Renal pelvis (tissue), 1 donor: ENCODE measurements at regions not wholly inside any gene's neighbourhood (a gene's known extent, or its start where the extent isn't known, plus 50 kb on each side); places are given as distances from the start of the nearest gene placed in this dataset.
"Not testable (repeated sequence)": the region's sequence is repeated elsewhere in the genome, so short reads cannot be mapped to it uniquely, and the experiment has no call there.

Experiments used
- DNase-seq: peaks from one replicate; pipeline ENCODE4 v3.0.0-alpha.2; 2013

DNA sequence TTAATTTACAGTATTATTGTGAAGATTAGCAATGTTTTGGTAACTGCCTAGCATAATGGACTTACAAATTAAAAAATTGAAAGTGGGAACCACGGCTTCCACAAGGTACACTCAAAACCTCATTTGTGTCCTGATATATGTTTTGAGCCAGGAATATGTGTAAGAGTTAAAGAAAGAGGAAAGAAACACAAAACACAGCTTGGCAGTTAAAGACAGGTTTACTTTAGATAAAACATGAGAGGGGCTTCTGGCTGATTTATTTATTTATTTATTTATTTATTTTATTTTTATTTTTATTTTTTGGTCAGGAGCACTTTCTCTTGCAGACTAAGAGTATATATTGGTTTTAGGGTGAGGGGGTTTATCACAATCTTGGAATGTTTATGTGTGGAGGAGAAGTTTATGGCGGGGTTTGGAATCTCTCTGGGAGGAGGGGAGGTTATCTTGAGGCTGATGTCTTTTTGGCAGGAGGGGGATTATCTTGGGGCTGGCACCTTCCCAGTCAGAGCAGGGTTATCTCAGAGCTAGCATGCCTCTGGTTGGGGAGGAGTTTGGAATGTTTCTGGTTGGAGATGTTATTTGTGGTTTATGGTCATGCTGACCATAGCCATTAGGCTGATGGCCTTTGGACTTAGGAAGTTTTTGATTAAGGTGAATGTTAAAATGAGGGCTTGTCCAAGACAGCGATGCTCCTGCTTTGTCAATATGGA lies 436.7 kb downstream of the DAD1 start:
- DNase-seq, result no peak

DNA sequence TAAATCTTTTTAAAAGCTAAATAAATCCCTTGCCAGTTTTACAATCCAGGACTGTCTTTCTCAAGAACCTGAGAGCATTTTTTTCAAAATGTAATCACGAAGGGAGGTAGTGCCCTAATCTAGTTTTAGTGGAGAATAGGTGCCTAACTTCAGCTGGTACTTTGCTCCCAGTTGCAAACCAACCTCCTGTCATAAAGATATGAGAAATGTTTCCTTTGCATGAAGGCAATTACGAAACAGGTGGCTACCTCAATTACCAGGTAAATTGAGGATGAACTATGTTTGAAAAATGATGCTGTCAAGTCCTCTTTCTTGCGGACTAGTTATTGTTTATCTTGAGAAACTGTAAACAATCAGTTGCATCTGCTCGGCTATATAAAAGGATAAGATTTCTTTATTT lies 437.9 kb downstream of the DAD1 start:
- no peak for DNase-seq

DNA sequence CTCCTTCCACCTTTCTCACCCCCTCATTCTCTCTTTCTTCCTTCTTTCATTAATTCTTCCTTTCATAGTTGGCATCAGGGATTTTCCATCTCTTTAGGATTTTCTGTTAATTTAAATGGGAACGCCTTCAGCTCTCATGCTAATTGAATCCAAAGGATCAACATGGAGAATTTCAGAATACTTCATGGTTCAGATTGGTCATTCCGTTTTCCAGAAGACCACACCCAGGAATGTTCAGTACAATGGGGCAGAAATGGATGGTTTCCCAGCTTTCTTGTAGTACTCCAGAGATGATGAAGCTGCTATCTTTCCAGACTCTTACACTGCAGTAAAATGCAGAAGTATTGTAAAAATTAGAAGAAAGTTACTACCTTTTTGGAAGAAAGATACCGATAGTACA lies 440.0 kb downstream of the DAD1 start:
- DNase-seq, result no peak

DNA sequence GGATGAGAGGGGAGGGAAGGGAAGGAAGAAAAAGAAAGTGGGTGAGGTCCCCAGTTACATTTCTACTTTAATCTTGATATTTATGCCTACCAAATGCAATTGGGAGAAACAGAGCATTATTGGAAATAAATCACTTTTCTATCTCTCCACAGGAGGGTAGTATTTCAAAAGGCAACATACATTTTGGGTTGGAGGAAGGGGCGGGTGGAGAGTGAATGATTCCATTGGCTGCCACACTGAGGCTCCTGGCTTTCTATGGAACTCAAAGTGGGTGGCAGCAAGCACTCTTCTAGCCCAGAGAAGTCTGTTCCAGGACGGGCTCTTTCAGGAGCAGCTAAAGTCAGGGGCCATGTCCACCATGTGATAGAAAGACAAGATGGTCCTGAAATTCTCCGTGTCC lies 441.3 kb downstream of the DAD1 start:
- no peak for DNase-seq

DNA sequence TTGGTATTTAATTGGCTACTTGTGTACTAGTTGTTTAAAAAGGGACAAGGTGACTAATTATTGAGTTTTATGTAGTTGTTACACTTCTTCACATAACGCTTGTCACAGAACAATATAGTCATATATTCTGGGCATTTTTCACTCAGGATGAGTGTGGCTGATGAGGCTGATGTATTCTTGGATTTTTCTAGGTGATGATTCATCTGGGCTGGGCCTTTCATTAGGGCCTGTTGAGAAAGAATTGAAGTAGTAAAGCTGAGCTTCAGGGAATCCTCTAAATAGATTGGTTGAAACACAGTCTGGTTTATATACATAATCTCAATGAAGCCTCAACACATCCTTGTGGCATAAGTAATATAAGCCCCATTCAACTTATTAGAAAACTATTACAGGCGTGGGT lies 445.7 kb downstream of the DAD1 start:
- no peak for DNase-seq

DNA sequence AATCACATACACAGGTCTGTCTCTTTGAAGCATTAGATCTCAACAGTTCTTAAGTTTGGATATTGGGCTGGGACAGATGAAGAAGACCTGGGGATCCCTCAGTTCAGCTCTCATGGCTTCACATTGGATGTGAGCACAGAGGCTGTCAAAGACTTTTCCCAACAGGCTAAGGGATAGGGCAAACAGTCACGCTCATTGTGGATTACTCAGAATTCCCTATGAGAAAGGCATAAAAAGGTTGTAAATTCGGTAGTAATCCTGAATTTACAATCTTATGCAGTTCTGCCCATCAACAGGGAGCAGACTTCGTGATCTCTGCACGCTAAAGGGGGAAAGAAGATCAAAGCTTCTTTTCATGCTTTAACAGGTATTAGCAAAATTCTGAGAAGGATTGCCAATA lies 448.4 kb downstream of the DAD1 start:
- DNase-seq, result no peak

DNA sequence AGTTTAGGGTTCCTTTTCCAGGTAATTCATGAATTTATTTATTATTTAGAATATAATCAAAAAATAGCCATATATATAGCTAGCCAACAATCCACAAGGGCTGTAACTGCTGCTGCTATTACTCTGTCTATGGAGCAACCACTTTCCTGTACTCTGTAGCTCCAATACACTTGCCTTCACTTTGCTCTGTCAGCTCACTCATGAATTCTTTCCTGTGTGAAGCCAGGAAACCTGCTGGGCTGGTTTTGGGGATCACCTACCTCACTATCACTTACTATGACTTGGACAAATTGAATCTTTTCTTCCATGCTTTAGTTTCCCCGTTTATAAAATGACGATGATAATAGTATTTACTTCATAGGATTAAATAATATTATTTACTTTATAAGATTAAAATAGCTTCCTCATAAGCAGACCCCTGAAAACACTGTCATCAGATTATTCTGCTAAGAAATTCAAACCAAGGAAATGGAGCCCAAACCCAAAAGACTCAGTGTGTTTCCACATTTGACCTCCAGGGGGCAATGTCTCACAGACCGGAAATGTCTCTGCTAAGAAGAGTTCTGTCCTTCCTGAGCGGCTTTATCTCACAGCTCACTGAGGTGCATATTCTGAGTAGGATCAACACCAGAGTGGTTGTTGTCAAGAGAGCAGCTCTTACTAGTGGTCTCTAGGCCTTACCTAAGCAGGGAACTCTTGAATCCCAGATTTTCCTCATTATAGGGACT lies 457.1 kb downstream of the DAD1 start:
- DNase-seq, result no peak

DNA sequence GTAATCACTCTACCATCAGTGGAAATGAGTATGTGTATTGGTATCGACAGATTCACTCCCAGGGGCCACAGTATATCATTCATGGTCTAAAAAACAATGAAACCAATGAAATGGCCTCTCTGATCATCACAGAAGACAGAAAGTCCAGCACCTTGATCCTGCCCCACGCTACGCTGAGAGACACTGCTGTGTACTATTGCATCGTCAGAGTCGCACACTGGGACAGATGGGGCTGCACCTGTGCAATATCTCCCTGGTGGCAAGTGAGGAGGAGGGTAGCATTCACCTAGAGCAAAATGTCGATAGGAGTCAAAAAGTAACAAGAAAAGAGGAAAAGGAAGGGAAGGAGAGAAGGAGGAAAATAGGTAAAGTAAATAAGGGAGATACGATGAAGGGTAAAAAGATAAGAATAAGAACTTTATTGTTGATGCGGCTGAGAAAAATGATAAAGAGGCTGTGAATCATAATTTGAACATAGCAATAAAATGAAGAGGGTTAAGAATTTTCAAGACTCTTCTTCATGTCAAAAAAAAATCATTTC lies 450.5 kb upstream of the OR4E1 start:
- no peak for DNase-seq

DNA sequence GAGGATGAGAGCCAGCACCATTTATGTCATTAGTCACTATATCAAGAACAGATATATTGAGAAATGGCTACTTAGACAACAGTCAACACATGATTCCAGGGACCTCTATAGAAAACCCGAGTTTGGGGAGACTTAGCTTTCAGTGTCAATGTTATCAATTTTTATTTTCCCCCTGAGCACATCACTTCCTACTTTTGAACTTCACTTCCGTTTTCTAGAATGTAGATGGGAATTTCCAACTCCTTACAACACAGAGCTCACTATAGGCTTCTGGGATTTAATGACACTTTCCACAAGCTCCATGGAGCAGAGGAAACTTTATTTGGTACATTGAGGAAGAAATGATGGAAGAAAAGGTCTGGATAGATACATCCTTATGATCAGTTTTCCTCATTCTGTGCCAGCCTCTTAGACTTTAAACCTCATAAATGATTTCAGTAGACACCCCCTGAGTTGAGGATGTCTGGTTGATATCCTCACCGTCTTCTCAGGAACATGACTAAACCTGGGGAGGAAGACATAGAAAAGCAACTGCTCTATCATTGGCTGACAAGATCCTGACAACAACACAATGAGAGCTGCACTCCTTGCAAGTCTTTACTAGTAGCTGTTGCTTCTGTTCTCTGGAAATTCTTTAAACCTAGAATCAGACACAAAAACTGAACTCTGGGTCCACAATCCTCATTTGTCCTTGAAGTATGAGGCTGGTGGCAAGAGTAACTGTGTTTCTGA lies 449.4 kb upstream of the OR4E1 start:
- no peak for DNase-seq

DNA sequence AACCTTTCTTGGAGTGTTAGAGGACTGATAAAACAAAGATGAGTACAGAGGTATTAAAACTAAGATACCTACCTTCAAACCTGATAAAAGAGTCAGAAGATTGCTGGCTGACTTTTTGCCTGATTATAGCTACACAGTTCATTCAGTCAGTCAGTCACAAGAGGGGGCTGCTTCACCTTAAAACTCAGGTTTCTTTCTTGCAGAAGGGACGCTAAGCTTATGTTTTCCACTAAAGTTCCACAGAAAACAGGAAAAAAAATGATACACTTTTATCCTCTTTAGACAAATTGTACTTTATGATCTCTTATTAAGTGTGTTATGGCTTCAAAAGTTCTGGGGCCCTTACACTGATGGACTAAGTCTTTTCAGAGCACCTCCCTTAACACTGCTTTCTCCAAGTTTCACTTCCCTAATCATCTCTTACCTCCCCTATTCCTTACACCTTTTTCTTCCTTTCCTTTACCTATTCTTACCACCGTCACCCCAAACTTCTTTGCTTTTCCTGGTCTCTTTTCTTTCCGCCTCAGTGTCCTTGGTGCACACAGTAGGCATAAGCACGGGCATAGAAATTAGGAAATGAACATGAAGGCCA lies 448.7 kb upstream of the OR4E1 start:
- DNase-seq, result no peak

DNA sequence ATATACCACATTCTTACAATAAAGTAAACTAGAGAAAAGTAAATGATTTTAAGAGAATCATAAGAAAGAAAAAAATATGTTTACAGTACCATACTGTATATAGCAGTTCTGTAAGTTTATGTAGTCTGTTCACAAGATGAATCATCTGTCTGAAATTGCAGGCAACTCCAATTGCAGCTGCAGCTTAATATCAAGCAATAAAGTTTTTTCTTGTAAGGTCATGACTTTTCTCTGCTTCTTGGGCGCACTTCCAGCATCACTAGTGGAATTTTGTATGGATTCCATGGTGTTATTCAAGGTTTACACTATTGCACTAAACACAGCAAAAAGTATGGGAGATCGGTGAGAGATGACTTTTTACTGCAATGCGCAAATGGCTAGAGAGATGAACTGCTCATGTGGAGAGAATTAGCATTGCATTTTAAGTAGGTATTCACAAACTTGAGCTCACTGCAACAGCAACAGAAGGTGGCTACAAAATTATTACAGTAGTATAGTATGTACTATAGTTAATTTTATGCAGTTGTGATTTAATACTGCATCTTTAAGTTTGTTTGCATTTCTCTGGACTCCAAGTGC lies 445.4 kb upstream of the OR4E1 start:
- DNase-seq, result no peak

DNA sequence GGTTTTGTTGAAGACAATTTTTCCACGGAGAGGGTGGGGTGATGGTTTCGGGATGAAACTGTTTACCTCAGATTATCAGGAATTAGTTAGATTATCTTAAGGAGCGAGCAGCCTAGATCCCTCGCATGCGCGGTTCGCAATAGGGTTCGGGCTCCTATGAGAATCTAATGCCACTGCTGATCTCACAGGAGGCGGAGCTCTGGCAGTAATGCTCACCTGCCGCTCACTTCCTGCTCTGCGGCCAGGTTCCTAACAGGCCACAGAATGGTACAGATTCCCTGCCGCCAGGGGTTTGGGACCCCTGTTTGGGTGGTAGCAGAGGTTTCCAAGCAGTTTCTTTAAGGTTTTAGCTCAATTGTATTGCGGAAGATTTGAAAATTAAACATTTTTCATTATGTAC lies 439.8 kb upstream of the OR4E1 start:
- DNase-seq, result no peak

DNA sequence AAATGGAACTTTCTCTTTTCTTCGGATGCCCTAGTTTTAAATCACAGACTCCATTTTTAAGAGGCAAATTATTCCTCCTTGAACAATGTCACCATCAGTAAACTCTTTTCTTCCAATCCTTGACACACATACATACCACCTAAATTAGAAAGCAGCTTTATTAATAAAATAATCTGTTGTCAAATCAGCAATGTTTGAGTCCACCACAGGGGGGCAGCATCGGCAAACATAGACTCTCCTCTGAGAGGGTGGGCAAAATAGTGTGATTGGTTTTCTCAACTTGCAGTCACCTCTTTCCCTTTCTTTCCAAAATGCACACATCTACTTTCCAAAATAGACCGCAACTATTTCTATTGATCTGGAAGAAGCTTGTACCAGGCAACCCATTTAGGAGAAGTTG lies 438.4 kb upstream of the OR4E1 start:
- no peak for DNase-seq

DNA sequence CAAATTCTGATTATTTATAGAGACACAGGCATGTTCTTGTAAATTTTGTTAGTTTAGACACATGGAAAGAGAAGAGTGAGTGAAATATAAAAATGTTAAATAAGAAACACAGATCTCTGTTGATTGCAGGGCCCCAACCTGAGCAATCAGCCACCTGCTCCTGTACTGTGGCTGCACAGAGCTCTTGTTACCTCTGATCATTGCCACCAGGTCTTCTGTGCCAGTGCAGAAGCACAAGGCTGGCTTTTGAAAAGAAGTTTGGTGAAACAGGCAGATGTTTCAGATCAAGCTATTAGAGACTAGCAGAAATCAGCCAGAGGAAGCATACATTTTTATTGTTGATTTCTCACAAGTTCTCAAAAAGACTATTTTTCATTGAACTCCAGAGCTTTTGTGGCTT lies 434.1 kb upstream of the OR4E1 start:
- DNase-seq, result no peak

DNA sequence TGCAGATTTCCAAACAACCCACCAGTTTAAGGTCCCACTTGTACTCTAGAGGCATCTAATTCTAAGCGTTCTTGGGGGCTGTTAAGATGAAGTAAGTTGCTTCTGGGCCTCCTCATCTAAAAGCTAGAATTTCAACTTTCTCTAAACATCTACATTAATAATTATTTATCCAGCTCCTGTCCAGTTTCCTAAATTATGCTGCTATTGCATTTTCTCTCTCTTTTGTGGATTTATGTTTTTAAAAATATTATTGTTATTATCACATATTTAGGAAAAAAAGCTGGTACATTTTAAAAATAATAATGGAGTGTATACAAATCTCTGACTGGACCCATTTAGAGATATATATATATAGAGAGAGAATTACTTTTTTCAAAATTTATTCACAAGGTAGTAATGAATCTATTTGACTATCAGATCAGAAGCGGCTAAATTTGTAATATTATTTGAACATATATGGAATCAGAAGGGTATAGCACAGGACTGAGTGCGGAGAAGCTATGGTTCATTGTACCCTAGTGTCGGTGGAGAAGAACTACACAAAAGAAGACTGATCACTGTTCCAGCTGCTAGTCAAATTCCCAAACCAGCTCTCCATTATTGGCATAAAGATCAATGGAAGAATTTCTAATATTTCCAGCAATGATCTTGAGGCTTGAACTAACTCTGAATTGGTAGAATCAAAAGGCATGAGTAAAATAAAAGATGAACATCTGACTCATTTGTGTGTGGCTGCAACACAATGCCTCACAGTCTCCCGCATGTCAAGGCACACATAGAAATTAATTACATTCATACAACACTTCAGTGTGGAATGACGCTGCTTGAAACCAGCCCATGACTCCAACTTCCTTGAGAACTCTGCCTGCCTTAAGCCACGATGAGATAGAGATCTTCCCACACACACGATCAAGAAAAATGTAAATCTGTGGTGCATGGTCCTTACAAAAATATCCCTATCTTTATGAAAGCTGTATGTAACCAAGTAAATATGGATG lies 433.4 kb upstream of the OR4E1 start:
- no peak for DNase-seq

DNA sequence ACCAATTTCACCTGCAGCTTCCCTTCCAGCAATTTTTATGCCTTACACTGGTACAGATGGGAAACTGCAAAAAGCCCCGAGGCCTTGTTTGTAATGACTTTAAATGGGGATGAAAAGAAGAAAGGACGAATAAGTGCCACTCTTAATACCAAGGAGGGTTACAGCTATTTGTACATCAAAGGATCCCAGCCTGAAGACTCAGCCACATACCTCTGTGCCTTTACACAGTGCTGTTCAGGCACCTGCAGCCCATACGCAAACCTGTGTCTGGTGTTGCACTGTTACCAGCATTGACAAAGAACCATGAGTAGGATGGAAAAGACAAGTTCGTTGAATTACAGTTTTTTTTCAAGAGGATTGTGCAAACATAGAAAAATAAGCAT lies 432.0 kb upstream of the OR4E1 start:
- no peak for DNase-seq

DNA sequence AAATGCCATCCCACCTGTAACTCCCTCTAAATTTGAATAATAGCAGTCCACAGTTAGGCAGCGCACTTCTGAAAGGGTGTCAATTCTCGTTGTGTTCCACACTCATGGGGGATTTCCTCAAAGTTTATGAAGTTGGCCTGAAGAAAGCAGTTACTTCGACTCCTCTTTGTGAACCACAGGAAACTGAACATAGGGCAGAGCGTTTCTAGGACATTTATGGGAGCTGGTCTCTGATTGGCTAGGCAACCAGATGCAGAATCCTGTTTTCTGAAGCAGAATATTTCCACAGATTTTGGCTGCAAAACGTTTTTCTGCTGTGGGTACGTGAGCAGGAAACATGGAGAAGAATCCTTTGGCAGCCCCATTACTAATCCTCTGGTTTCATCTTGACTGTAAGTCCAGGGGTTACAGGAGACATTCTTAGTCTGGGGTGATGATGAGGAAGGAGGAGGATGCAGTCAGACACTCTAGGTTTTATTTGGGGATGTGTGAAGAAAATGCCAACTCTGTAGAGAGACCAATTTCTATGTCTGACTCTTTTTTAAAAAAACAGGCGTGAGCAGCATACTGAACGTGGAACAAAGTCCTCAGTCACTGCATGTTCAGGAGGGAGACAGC lies 431.5 kb upstream of the OR4E1 start:
- DNase-seq, result no peak

DNA sequence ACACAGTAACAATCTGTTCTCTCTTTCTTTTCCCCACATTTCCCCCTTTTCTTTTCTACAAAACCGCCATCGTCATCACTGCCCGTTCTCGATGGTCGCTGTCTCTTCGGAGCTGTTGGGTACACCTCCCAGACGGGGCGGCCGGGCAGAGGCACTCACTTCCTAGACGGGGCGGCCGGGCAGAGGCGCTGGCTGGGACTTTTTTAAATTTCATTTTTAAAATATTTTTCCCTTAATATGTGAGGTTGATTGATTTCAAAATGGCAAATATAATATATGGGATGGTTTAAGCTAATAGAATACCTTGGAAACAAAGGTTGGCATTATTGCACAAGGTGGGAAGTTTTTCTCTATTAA lies 427.1 kb upstream of the OR4E1 start:
- not testable (repeated sequence) for DNase-seq

DNA sequence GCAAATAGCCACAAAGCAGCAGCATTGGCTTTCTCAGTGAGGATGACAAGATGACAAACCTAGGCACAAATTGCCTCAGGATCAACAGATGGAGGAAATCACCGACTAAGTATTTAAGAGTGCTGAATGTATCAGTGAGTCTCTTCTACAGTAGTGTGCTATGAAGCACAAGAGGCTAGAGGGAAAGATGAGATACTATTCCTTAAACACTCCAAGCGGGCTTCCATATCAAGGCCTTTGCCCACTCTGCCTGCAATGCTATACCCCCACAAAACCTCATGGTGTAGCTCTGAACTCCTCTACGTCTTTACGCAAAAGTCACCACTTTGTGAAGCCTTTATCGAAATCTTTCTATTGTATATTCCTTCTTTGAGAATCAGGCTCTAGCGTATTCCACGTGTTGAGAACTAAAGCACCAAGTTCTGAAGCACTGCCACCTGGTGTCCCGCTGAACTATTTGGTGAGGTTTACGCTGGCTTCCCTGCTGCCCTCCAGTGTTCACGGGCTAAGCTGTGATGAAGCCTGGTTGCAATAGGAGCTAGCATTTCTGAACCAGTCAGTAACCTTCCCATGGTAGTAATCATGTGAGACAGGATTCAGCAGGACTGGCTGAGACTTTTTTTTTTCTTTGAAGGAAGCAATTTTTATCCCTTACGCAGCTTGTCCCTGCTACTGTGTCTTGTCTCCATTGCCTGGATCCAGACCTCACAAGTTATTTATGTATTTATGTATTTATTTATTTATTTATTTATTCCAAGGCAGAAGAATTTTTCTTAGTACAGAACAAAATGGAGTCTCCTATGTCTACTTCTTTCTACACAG lies 426.5 kb upstream of the OR4E1 start:
- peak; percentile 76 for DNase-seq

DNA sequence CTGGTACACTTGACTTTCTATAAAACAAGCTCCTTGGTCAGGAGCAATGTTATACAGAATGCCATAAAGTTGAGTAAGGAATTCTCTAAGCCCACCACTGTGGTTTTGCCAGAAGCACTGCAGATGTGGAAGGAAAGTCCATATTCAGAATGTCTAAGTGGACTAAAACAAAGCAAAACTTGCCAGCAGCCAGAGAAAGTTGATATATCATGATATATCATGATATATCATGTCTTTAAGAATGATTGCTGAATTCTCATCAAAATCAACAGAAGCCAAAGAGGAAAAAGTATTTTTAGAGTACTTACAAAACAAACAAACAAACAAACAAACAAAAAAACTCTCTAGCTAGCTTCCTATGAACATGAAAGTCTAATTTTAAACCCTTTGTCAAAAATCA lies 424.8 kb upstream of the OR4E1 start:
- no peak for DNase-seq
